ENCODE measurements at regions not wholly inside any gene's neighbourhood (a gene's known extent, or its start where the extent isn't known, plus 50 kb on each side); places are given as distances from the start of the nearest gene placed in this dataset.
A peak's percentile ranks its signal among the peaks of the same experiment; 100 is the strongest.

DNA sequence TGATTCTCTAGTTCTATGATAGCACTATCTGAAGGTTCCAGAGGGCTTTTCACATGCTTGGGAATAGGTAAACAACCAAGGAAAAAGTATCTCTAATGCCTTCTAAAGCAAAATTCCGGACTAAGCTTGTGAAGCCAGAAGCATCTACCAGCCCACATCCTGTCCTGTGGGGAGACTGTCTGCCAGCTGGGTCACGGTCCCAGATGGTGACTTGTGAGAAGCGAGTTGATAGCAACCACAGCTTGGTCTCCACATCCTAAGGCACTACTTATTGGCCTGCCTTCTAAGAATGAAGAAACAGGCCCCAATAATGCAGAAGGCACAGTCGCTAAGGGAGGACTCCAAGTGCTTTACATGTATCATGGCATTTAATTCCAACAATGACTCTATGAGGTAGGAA lies 184.1 kb upstream of the ADRA1B start:
- H3K27ac Mint-ChIP-seq (ENCODE audit: unreplicated experiment), result no peak overlapping the region
- peak; percentile 43 for DNase-seq (ENCODE audit: low read depth)
- peaks cover 16% of the 10 kb centered on the region for H3K27me3 Mint-ChIP-seq (ENCODE audit: low read depth, unreplicated experiment)
- no peak overlapping the region for H3K9ac ChIP-seq (ENCODE audit: low read length)
- no peaks in the 10 kb centered on the region for H3K4me1 ChIP-seq (ENCODE audit: insufficient read depth, low read length)
- H3K9me3 ChIP-seq (ENCODE audit: insufficient read depth, low read depth, low read length), result no peaks in the 10 kb centered on the region
- no peaks in the 10 kb centered on the region for H3K36me3 Mint-ChIP-seq (ENCODE audit: low read depth, unreplicated experiment)
- no peak overlapping the region for H2AFZ ChIP-seq (ENCODE audit: low read depth, low read length)
- no peaks in the 10 kb centered on the region for H4K20me1 ChIP-seq (ENCODE audit: insufficient read depth, low read length)
- no peak for FAIRE-seq
- H3K27ac ChIP-seq (ENCODE audit: low read depth, low read length), result no peak overlapping the region
- H3K4me3 Mint-ChIP-seq (ENCODE audit: unreplicated experiment), result no peak overlapping the region
- no peaks in the 10 kb centered on the region for H3K79me2 ChIP-seq (ENCODE audit: insufficient read depth, low read length)
- no peaks in the 10 kb centered on the region for H3K27me3 ChIP-seq (ENCODE audit: insufficient read depth, low read length)
- H3K9me3 Mint-ChIP-seq (ENCODE audit: unreplicated experiment), result peaks cover under 1% of the 10 kb centered on the region
- no peaks in the 10 kb centered on the region for H3K36me3 ChIP-seq (ENCODE audit: insufficient read depth, low read length)
- H3K4me3 ChIP-seq (ENCODE audit: insufficient read depth, low read depth, low read length), result no peak overlapping the region
- H3K4me2 ChIP-seq (ENCODE audit: low read length), result no peak overlapping the region
- peaks cover 10% of the 10 kb centered on the region for H3K4me1 Mint-ChIP-seq (ENCODE audit: low read depth, unreplicated experiment)
- no peak for TF ChIP-seq EZH2 (IDR thresholded peaks at IDR 0.05; ENCODE audit: insufficient read depth, low read length)
- TF ChIP-seq, protein P1, sequence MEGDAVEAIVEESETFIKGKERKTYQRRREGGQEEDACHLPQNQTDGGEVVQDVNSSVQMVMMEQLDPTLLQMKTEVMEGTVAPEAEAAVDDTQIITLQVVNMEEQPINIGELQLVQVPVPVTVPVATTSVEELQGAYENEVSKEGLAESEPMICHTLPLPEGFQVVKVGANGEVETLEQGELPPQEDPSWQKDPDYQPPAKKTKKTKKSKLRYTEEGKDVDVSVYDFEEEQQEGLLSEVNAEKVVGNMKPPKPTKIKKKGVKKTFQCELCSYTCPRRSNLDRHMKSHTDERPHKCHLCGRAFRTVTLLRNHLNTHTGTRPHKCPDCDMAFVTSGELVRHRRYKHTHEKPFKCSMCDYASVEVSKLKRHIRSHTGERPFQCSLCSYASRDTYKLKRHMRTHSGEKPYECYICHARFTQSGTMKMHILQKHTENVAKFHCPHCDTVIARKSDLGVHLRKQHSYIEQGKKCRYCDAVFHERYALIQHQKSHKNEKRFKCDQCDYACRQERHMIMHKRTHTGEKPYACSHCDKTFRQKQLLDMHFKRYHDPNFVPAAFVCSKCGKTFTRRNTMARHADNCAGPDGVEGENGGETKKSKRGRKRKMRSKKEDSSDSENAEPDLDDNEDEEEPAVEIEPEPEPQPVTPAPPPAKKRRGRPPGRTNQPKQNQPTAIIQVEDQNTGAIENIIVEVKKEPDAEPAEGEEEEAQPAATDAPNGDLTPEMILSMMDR (IDR thresholded peaks at IDR 0.05; ENCODE audit: insufficient read depth, low read depth, low read length), result no peak

DNA sequence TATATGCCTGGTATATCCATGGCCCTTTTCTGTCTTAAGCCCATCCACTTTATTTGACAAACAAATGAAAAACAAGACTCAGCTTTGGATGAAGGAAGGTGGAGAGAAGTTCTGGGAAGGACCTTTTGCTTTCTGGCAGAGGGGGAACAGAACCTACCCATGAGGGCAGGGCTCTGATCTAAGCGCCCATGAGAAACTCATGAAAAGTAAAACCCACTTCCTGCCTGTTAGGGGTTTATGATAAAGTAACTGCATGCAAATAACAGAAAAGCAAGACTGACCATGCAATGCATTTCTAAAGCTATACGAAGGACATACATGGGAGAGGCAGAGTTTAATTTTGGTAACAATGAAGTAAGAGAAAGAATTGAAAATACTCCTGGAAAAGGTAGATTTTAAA lies 181.9 kb upstream of the ADRA1B start:
- no peak overlapping the region for H3K4me2 ChIP-seq (ENCODE audit: low read length)
- Mint-ChIP-seq H3K4me1 (ENCODE audit: low read depth, unreplicated experiment) (peaks cover 11% of the 10 kb centered on the region), H3K27me3 (ENCODE audit: low read depth, unreplicated experiment) (peaks cover 8% of the 10 kb centered on the region), H3K4me3 (ENCODE audit: unreplicated experiment) (no peak overlapping the region), H3K27ac (ENCODE audit: unreplicated experiment) (no peak overlapping the region), H3K9me3 (ENCODE audit: unreplicated experiment) (peaks cover 2% of the 10 kb centered on the region), H3K36me3 (ENCODE audit: low read depth, unreplicated experiment) (no peaks in the 10 kb centered on the region)
- no peak for TF ChIP-seq EZH2 (IDR thresholded peaks at IDR 0.05; ENCODE audit: insufficient read depth, low read length)
- TF ChIP-seq, protein P1 (IDR thresholded peaks at IDR 0.05; ENCODE audit: insufficient read depth, low read depth, low read length), result no peak
- no peak for FAIRE-seq
- H3K27ac ChIP-seq (ENCODE audit: low read depth, low read length), result no peak overlapping the region
- DNase-seq (ENCODE audit: low read depth), result no peak
- no peak overlapping the region for H3K9ac ChIP-seq (ENCODE audit: low read length)
- no peak overlapping the region for H2AFZ ChIP-seq (ENCODE audit: low read depth, low read length)
- no peak overlapping the region for H3K4me3 ChIP-seq (ENCODE audit: insufficient read depth, low read depth, low read length)
- H4K20me1 ChIP-seq (ENCODE audit: insufficient read depth, low read length), result no peaks in the 10 kb centered on the region
- H3K9me3 ChIP-seq (ENCODE audit: insufficient read depth, low read depth, low read length), result no peaks in the 10 kb centered on the region
- no peaks in the 10 kb centered on the region for H3K27me3 ChIP-seq (ENCODE audit: insufficient read depth, low read length)
- H3K79me2 ChIP-seq (ENCODE audit: insufficient read depth, low read length), result no peaks in the 10 kb centered on the region
- H3K36me3 ChIP-seq (ENCODE audit: insufficient read depth, low read length), result no peaks in the 10 kb centered on the region
- no peaks in the 10 kb centered on the region for H3K4me1 ChIP-seq (ENCODE audit: insufficient read depth, low read length)

DNA sequence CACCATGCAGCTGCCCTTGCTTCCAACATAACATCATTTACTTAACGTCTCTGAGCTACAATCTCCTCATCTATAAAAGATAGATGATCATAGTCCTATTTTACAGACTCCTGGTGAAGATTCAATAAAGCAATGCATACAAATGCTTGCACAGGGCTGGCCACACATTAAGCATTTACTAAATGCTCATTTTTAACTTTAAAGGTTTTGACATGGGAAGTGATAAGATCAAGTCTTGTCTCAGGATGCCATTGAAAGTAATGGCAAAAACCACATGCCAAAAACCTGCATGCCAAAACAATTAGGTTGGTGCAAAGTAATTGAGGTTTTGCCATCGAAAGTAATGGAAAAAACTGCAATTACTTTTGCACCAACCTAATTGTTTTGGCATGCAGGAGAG lies 181.2 kb upstream of the ADRA1B start:
- H3K9ac ChIP-seq (ENCODE audit: low read length), result no peak overlapping the region
- H3K4me3 ChIP-seq (ENCODE audit: insufficient read depth, low read depth, low read length), result no peak overlapping the region
- no peak overlapping the region for H3K4me2 ChIP-seq (ENCODE audit: low read length)
- H3K4me1 ChIP-seq (ENCODE audit: insufficient read depth, low read length), result no peaks in the 10 kb centered on the region
- no peak overlapping the region for H3K27ac ChIP-seq (ENCODE audit: low read depth, low read length)
- Mint-ChIP-seq H3K4me3 (ENCODE audit: unreplicated experiment) (no peak overlapping the region), H3K9me3 (ENCODE audit: unreplicated experiment) (peaks cover 2% of the 10 kb centered on the region), H3K36me3 (ENCODE audit: low read depth, unreplicated experiment) (no peaks in the 10 kb centered on the region), H3K27me3 (ENCODE audit: low read depth, unreplicated experiment) (peaks cover 8% of the 10 kb centered on the region), H3K4me1 (ENCODE audit: low read depth, unreplicated experiment) (peaks cover 11% of the 10 kb centered on the region), H3K27ac (ENCODE audit: unreplicated experiment) (no peak overlapping the region)
- DNase-seq (ENCODE audit: low read depth) (no peak), FAIRE-seq (peak; percentile 9)
- no peaks in the 10 kb centered on the region for H4K20me1 ChIP-seq (ENCODE audit: insufficient read depth, low read length)
- H2AFZ ChIP-seq (ENCODE audit: low read depth, low read length), result no peak overlapping the region
- H3K79me2 ChIP-seq (ENCODE audit: insufficient read depth, low read length), result no peaks in the 10 kb centered on the region
- H3K36me3 ChIP-seq (ENCODE audit: insufficient read depth, low read length), result no peaks in the 10 kb centered on the region
- TF ChIP-seq, protein P1 (IDR thresholded peaks at IDR 0.05; ENCODE audit: insufficient read depth, low read depth, low read length), result no peak
- no peak for TF ChIP-seq EZH2 (IDR thresholded peaks at IDR 0.05; ENCODE audit: insufficient read depth, low read length)
- H3K9me3 ChIP-seq (ENCODE audit: insufficient read depth, low read depth, low read length), result no peaks in the 10 kb centered on the region
- no peaks in the 10 kb centered on the region for H3K27me3 ChIP-seq (ENCODE audit: insufficient read depth, low read length)
